ENCODE measurements at regions not wholly inside any gene's neighbourhood (a gene's known extent, or its start where the extent isn't known, plus 50 kb on each side); places are given as distances from the start of the nearest gene placed in this dataset.

GRCh38 chr19:28456708-28457320, 756.1 kb downstream of the UQCRFS1 start:
- H3K36me3 ChIP-seq: no peaks in the 10 kb centered on the region
- ATAC-seq (ENCODE audit: insufficient number of reproducible peaks, low FRiP score, low read depth): no peak
- no peaks in the 10 kb centered on the region for H3K4me1 ChIP-seq (ENCODE audit: control insufficient read depth in 1 of 2, low read depth in 2 of 2)
- TF ChIP-seq CTCF (IDR thresholded peaks at IDR 0.05): no peak
- no peak for DNase-seq (ENCODE audit: low spot score)
- H3K4me3 ChIP-seq: no peak overlapping the region
- H3K9me3 ChIP-seq: no peaks in the 10 kb centered on the region
- no peaks in the 10 kb centered on the region for H3K27me3 ChIP-seq (replicated peaks; ENCODE audit: insufficient read depth)
- H3K27ac ChIP-seq: no peak overlapping the region

GRCh38 chr19:28456252-28456651, 756.7 kb downstream of the UQCRFS1 start:
- no peak for TF ChIP-seq CTCF (IDR thresholded peaks at IDR 0.05)
- no peaks in the 10 kb centered on the region for H3K27me3 ChIP-seq (replicated peaks; ENCODE audit: insufficient read depth)
- no peak for DNase-seq (ENCODE audit: low spot score)
- no peaks in the 10 kb centered on the region for H3K4me1 ChIP-seq (ENCODE audit: control insufficient read depth in 1 of 2, low read depth in 2 of 2)
- no peak for ATAC-seq (ENCODE audit: insufficient number of reproducible peaks, low FRiP score, low read depth)
- H3K36me3 ChIP-seq: no peaks in the 10 kb centered on the region
- no peak overlapping the region for H3K4me3 ChIP-seq
- no peak overlapping the region for H3K27ac ChIP-seq
- no peaks in the 10 kb centered on the region for H3K9me3 ChIP-seq

GRCh38 chr19:28454083-28454482, 758.9 kb downstream of the UQCRFS1 start:
- DNase-seq (ENCODE audit: low spot score) (no peak), ATAC-seq (ENCODE audit: insufficient number of reproducible peaks, low FRiP score, low read depth) (no peak)
- Histone ChIP-seq H3K9me3 (no peaks in the 10 kb centered on the region), H3K27me3 (replicated peaks; ENCODE audit: insufficient read depth) (no peaks in the 10 kb centered on the region), H3K4me1 (ENCODE audit: control insufficient read depth in 1 of 2, low read depth in 2 of 2) (no peaks in the 10 kb centered on the region), H3K4me3 (no peak overlapping the region), H3K27ac (no peak overlapping the region), H3K36me3 (no peaks in the 10 kb centered on the region)
- no peak for TF ChIP-seq CTCF (IDR thresholded peaks at IDR 0.05)

GRCh38 chr19:28453420-28453819, 759.5 kb downstream of the UQCRFS1 start:
- H3K27ac ChIP-seq: no peak overlapping the region
- DNase-seq (ENCODE audit: low spot score) (no peak), ATAC-seq (ENCODE audit: insufficient number of reproducible peaks, low FRiP score, low read depth) (no peak)
- no peaks in the 10 kb centered on the region for H3K27me3 ChIP-seq (replicated peaks; ENCODE audit: insufficient read depth)
- no peak overlapping the region for H3K4me3 ChIP-seq
- no peaks in the 10 kb centered on the region for H3K36me3 ChIP-seq
- no peaks in the 10 kb centered on the region for H3K9me3 ChIP-seq
- no peaks in the 10 kb centered on the region for H3K4me1 ChIP-seq (ENCODE audit: control insufficient read depth in 1 of 2, low read depth in 2 of 2)
- TF ChIP-seq CTCF (IDR thresholded peaks at IDR 0.05): no peak

DNA sequence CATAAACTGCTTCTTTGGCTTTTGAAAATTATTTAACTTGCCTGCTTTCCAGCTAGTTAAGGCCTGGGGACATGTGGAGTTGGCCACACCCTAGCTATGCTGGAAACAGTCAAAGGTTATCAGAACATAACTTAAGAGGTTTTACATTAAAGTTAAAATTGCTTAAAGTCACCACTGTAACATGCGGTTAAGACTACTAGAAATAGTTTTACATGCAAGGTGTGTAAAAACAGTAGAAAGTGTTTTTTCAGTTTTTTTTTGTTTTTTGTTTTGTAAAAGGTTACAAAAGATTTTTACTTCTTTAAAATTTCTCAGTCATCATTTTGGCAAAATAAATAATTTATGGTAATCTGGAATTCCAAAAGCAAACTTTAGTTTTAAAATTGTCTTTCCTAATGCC, 763.1 kb downstream of the UQCRFS1 start:
- Histone ChIP-seq H3K4me3 (no peak overlapping the region), H3K9me3 (no peaks in the 10 kb centered on the region), H3K27ac (no peak overlapping the region), H3K4me1 (ENCODE audit: control insufficient read depth in 1 of 2, low read depth in 2 of 2) (no peaks in the 10 kb centered on the region), H3K36me3 (no peaks in the 10 kb centered on the region), H3K27me3 (replicated peaks; ENCODE audit: insufficient read depth) (no peaks in the 10 kb centered on the region)
- ATAC-seq (ENCODE audit: insufficient number of reproducible peaks, low FRiP score, low read depth) (no peak), DNase-seq (ENCODE audit: low spot score) (no peak)
- TF ChIP-seq CTCF (IDR thresholded peaks at IDR 0.05): no peak
